H7 (cell line): ENCODE measurements at regions not wholly inside any gene's neighbourhood (a gene's known extent, or its start where the extent isn't known, plus 50 kb on each side); places are given as distances from the start of the nearest gene placed in this dataset.

Experiments used
- DNase-seq: peaks from one replicate; pipeline ENCODE4 v3.0.0; 2012
- H3K27me3 ChIP-seq: 2 replicates; pipeline ENCODE4 v1.6.0; 2011; ENCODE audit warnings: mild to moderate bottlenecking, low read length; ENCODE audit not compliant: control insufficient read depth, insufficient read depth
- H3K36me3 ChIP-seq: replicated peaks from 2 replicates; pipeline ENCODE4 v1.5.1; 2011; ENCODE audit warnings: low read length; ENCODE audit not compliant: control insufficient read depth, insufficient read depth
- H3K4me3 ChIP-seq: 2 replicates; pipeline ENCODE4 v1.5.1; 2011; ENCODE audit warnings: low read depth, mild to moderate bottlenecking, control low read depth, low read length, moderate library complexity; ENCODE audit not compliant: insufficient read depth

GRCh38 chr6:130575557-130575956 lies 209.7 kb downstream of the TMEM200A start:
- Histone ChIP-seq H3K4me3 (no peak overlapping the region), H3K27me3 (no peaks in the 10 kb centered on the region)

GRCh38 chr6:130575971-130576370 lies 210.2 kb downstream of the TMEM200A start:
- Histone ChIP-seq H3K36me3 (no peaks in the 10 kb centered on the region), H3K4me3 (no peak overlapping the region), H3K27me3 (no peaks in the 10 kb centered on the region)
- DNase-seq = no peak

More at GRCh38 chr6:130575557-130575956, 209.7 kb downstream of the TMEM200A start:
- DNase-seq = no peak
- H3K36me3 ChIP-seq = no peaks in the 10 kb centered on the region

- H3K27me3 ChIP-seq = no peaks in the 10 kb centered on the region
- no peak overlapping the region for H3K4me3 ChIP-seq
- no peak for DNase-seq
- no peaks in the 10 kb centered on the region for H3K36me3 ChIP-seq
These were observed 211.5 kb downstream of the TMEM200A start for GRCh38 chr6:130577178-130577919.

DNA sequence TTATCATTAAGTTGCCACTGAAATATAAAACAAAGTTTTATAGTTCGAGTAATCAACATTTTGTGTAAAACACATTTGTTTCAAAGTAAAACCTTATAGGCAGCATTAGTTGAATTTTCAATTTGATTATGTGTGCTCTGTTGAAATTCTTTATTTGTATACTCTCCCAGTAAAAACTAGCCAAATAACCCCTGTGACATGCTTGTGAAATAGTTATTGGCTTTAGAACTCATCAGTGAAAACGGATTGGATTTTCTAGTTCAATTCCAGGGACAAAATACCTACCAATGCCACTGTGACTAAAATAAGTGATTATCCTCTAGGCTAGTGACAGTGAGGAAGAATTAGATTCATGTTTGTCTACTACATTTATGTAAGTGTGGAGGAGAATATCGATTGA lies 212.9 kb downstream of the TMEM200A start:
- Histone ChIP-seq H3K4me3 (no peak overlapping the region), H3K27me3 (no peaks in the 10 kb centered on the region), H3K36me3 (no peaks in the 10 kb centered on the region)
- no peak for DNase-seq

DNA sequence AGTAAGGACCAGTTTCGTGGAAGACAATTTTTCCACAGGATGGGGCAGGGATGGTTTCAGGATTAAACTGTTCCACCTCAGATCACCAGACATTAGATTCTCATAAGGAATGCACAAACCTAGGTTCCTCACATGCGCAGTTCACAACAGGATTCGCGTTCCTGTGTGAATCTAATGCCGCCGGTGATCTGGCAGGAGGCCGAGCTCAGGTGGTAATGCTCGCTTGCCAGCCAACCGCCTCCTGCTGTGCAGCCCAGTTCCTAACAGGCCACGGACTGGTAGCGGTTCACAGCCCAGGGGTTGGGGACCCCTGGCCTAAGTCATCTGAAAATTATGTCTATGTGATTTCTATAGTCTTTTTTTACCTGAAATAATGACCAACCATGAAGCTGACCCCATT lies 217.5 kb downstream of the TMEM200A start:
- H3K36me3 ChIP-seq = no peaks in the 10 kb centered on the region
- DNase-seq = no peak
- H3K4me3 ChIP-seq = no peak overlapping the region
- H3K27me3 ChIP-seq = no peaks in the 10 kb centered on the region

GRCh38 chr6:130585587-130585986 lies 219.8 kb downstream of the TMEM200A start:
- DNase-seq = no peak
- no peaks in the 10 kb centered on the region for H3K36me3 ChIP-seq

DNA sequence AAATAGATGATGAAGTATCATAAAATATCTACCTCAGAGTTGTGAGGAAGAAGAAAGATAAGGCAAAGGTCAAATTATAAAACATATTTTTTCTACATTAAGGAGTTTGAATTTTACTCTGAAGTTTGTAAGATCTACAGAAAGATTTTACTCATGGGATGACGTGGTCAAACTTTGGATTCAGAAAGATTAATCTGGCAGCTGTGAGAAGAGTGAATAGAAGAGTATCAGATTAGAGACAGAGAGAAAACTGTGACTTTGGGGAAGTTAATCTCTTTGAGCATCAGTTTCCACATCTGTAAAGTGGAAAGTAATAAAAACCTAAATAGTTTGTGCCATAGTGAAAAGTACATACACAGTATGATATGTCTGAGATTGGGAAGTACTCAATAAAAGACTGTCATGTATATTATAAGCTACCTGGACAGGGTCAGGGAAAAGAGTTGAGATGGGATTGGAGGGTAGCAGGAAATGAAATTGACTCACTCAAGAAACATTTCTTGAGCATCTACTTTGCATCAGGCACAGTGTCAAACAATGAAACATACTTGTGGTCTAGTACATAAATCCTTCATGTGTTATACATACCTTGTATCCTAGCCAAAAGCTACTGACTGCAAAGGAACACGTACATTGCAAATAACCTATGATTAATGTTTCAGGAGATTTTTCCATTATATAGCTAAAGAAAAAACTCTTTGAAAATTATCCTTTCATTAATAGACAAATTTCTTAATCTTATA lies 222.1 kb downstream of the TMEM200A start:
- Histone ChIP-seq H3K36me3 (no peaks in the 10 kb centered on the region), H3K4me3 (no peak overlapping the region), H3K27me3 (no peaks in the 10 kb centered on the region)
- DNase-seq = no peak

More at GRCh38 chr6:130585587-130585986, 219.8 kb downstream of the TMEM200A start:
- H3K4me3 ChIP-seq = no peak overlapping the region
- H3K27me3 ChIP-seq = no peaks in the 10 kb centered on the region

DNA sequence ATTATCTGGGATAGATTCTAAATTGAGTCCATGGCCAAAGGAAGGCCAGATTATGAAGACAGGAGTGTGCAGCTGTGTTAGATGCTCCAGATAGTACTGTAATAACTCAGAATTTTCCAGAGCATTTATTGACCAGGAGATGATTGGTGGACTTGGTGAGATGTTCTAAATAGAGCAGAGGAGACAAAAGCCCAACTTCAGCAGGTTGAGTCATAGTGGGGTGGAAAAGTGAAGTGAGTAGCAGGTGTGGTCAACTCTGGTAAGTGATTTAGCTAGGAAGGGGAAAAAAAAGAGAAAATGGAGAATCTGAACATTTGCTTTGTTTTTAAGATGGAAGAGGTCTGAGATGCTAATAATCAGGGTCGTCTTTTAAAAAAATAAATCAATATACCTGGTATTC lies 227.4 kb downstream of the TMEM200A start:
- no peak overlapping the region for H3K4me3 ChIP-seq
- no peaks in the 10 kb centered on the region for H3K36me3 ChIP-seq
- no peak for DNase-seq
- H3K27me3 ChIP-seq = no peaks in the 10 kb centered on the region

GRCh38 chr6:130593948-130594347 lies 228.1 kb downstream of the TMEM200A start:
- no peak for DNase-seq
- Histone ChIP-seq H3K36me3 (no peaks in the 10 kb centered on the region), H3K27me3 (no peaks in the 10 kb centered on the region), H3K4me3 (no peak overlapping the region)

- Histone ChIP-seq H3K4me3 (no peak overlapping the region), H3K27me3 (no peaks in the 10 kb centered on the region), H3K36me3 (no peaks in the 10 kb centered on the region)
- DNase-seq = no peak
These were observed 228.9 kb upstream of the SMLR1 start for GRCh38 chr6:130598021-130598989.

- Histone ChIP-seq H3K36me3 (no peaks in the 10 kb centered on the region), H3K4me3 (no peak overlapping the region), H3K27me3 (no peaks in the 10 kb centered on the region)
- DNase-seq = no peak
These were observed 226.3 kb upstream of the SMLR1 start for GRCh38 chr6:130600880-130601341.

- no peaks in the 10 kb centered on the region for H3K36me3 ChIP-seq
- no peak overlapping the region for H3K4me3 ChIP-seq
- H3K27me3 ChIP-seq = no peaks in the 10 kb centered on the region
- no peak for DNase-seq
These were observed 224.9 kb upstream of the SMLR1 start for GRCh38 chr6:130602151-130602770.

DNA sequence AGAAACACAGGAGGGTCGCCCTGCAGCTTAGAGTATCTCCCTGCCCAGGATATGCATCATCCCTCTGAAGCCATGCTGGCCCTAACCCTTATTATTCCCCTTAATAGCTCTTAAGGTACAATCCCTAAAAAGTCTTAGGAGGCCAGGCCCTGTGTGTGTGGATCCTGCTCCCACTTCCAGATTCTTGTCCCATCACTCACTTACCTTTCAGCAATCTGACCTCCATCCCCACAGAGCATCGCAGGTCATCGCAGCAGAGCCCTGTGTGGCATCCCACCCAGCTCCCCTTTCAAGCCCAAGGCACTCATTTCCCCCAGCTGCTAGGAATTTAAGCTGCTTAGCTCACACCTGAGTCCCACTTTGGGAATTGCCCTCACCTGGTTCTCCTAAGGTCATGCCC lies 223.8 kb upstream of the SMLR1 start:
- Histone ChIP-seq H3K36me3 (no peaks in the 10 kb centered on the region), H3K27me3 (no peaks in the 10 kb centered on the region), H3K4me3 (no peak overlapping the region)
- no peak for DNase-seq

- Histone ChIP-seq H3K36me3 (no peaks in the 10 kb centered on the region), H3K27me3 (no peaks in the 10 kb centered on the region), H3K4me3 (no peak overlapping the region)
- DNase-seq = no peak
These were observed 222.3 kb upstream of the SMLR1 start for GRCh38 chr6:130604841-130605399.
